Brain microvascular endothelial cell (primary cell): ENCODE measurements at regions not wholly inside any gene's neighbourhood (a gene's known extent, or its start where the extent isn't known, plus 50 kb on each side); places are given as distances from the start of the nearest gene placed in this dataset.
A peak's percentile ranks its signal among the peaks of the same experiment; 100 is the strongest.
"Not testable (repeated sequence)": the region's sequence is repeated elsewhere in the genome, so short reads cannot be mapped to it uniquely, and the experiment has no call there.

Source experiments
- DNase-seq: peaks from one replicate; pipeline ENCODE4 v3.0.0-alpha.2; 2020
- H3K27ac ChIP-seq: fragments of 250-450 bp; sonication (Bioruptor Pico); 2 replicates; pipeline ENCODE4 v1.5.1; 2020; ENCODE audit warnings: mild to moderate bottlenecking, moderate library complexity
- H3K27me3 ChIP-seq: fragments of 250-450 bp; sonication (Bioruptor Pico); replicated peaks from 2 replicates; pipeline ENCODE4 v1.5.1; 2020; ENCODE audit warnings: mild to moderate bottlenecking
- H3K36me3 ChIP-seq: fragments of 250-450 bp; sonication (Bioruptor Pico); replicated peaks from 2 replicates; pipeline ENCODE4 v1.5.1; 2020; ENCODE audit warnings: mild to moderate bottlenecking
- H3K4me3 ChIP-seq: 2 replicates; pipeline ENCODE4 v1.5.1; 2011; ENCODE audit warnings: low read depth, mild to moderate bottlenecking, control low read depth, low read length, moderate library complexity
- in situ Hi-C: cut with HindIII; loops from 2 replicates; pipeline ENCODE4 v1.10.0; 2017; ENCODE audit warnings: low sequenced_read_pairs, low pct_ligation_motif_present
- TF ChIP-seq, protein P1 (sequence below): IDR thresholded peaks from 2 replicates; pipeline ENCODE4 v1.5.1; 2011; ENCODE audit warnings: low read depth, mild to moderate bottlenecking, moderate library complexity, low read length, control low read depth, inconsistent platforms; ENCODE audit errors: missing control alignments

DNA sequence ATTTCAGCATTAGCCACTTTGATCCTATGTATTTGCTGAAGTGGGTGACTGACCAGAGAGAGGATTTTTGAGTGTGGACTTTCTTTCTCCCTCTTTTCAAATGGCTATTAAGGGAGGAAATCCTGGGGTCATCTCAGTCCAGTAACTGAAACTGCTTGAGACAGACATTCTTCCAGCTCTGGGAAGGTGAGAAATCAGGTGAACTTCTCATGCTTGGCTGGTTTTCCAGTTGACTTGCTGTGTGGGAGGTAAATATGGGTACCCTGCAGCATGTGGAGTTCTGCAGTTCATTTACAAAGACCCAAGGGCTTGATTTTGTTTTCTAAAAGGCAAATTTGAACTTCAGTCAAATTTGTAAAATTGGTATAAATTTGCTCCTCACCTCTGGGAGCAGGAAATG is 461.1 kb upstream of the TBL1XR1 start:
- no peak for DNase-seq
- Histone ChIP-seq H3K36me3 (no peaks in the 10 kb centered on the region), H3K27me3 (no peaks in the 10 kb centered on the region), H3K27ac (no peak overlapping the region), H3K4me3 (no peak overlapping the region)
- TF ChIP-seq, protein P1, sequence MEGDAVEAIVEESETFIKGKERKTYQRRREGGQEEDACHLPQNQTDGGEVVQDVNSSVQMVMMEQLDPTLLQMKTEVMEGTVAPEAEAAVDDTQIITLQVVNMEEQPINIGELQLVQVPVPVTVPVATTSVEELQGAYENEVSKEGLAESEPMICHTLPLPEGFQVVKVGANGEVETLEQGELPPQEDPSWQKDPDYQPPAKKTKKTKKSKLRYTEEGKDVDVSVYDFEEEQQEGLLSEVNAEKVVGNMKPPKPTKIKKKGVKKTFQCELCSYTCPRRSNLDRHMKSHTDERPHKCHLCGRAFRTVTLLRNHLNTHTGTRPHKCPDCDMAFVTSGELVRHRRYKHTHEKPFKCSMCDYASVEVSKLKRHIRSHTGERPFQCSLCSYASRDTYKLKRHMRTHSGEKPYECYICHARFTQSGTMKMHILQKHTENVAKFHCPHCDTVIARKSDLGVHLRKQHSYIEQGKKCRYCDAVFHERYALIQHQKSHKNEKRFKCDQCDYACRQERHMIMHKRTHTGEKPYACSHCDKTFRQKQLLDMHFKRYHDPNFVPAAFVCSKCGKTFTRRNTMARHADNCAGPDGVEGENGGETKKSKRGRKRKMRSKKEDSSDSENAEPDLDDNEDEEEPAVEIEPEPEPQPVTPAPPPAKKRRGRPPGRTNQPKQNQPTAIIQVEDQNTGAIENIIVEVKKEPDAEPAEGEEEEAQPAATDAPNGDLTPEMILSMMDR, result no peak
- in situ Hi-C loops, result no loop called here

DNA sequence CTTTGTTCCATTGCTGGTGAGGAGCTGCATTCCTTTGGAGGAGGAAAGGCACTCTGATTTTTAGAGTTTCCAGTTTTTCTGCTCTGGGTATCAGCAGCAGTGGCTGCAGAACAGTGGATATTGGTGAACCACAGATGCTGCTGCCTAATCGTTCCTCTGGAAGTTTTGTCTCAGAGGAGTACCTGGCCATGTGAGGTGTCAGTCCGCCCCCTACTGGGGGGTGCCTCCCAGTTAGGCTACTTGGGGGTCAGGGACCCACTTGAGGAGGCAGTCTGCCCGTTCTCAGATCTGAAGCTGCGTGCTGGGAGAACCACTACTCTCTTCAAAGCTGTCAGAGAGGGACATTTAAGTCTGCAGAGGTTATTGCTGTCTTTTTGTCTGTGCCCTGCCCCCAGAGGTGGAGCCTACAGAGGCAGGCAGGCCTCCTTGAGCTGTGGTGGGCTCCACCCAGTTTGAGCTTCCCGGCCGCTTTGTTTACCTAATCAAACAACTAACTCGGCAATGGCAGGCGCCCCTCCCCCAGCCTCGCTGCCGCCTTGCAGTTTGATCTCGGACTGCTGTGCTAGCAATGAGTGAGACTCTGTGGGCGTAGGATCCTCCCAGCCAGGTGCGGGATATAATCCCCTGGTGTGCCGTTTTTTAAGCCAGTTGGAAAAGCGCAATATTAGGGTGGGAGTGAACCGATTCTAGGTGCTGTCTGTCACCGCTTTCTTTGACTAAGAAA is 467.3 kb upstream of the TBL1XR1 start:
- H3K27ac ChIP-seq, in situ Hi-C loops, H3K27me3 ChIP-seq, H3K36me3 ChIP-seq, H3K4me3 ChIP-seq, DNase-seq: not testable (repeated sequence)

DNA sequence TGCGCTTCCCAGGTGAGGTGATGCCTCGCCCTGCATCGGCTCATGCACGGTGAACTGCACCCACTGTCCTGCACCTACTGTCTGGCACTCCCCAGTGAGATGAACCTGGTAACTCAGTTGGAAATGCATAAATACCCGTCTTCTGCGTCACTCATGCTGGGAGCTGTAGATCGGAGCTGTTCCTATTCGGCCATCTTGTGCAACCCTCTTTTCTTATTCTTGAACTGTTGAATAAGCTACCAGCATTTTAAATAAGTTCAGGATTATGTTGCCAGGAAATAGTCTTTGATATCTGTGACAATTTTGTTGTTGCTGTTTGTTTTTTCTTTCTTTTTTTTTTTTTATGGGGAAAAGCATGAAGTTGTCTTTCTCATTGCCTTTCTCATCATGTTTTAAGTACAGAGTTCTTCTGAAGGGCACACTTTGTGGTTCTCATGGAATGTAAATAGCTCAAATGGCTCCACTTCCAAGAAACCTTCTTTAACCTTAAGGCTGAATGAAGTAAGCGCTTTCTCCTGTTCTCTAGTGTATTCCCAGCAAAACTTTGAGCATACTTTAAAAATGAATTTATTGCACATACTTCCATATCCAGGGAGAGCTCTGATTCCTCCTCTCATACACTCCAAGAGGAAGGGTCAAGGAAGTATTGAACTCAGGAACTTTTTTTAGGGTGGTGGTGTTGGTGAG is 468.0 kb upstream of the TBL1XR1 start:
- no peak for DNase-seq
- H3K4me3 ChIP-seq, result no peak overlapping the region
- in situ Hi-C loops, result no loop called here
- no peaks in the 10 kb centered on the region for H3K36me3 ChIP-seq
- H3K27ac ChIP-seq, result no peak overlapping the region
- TF ChIP-seq, protein P1, result no peak
- no peaks in the 10 kb centered on the region for H3K27me3 ChIP-seq

DNA sequence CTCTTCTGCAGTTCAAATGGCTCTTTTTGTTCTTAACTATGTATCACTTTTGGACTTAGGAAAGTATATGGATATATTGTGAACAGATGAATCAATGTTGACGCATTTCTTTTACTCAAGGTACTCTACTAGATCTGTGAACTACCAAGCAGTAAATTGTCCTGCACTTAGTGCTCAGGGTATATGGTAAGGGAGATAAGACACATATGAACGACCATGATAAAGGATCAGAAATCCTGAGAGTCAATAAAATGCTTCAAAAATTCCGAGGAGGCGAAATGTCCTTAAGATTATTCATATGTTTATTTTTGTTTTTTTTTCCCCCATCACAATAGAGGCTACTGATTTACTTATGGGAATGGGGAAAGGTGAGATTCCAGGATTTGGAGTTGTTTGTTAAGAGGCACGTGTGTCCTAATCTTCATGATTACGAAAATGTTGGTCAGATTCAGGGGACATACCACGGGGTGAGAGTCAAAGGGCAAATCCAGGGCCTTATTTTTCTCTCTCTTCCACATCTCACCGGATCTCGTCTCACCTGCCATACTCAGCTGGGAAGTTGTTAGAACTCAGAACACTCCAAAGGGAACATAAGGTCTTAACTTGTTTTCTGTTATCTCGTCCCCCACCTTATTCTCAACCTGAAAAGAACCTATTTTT is 475.1 kb upstream of the TBL1XR1 start:
- TF ChIP-seq, protein P1, result no peak
- in situ Hi-C loops, result no loop called here
- Histone ChIP-seq H3K4me3 (no peak overlapping the region), H3K27me3 (no peaks in the 10 kb centered on the region), H3K36me3 (no peaks in the 10 kb centered on the region), H3K27ac (no peak overlapping the region)
- DNase-seq, result no peak

DNA sequence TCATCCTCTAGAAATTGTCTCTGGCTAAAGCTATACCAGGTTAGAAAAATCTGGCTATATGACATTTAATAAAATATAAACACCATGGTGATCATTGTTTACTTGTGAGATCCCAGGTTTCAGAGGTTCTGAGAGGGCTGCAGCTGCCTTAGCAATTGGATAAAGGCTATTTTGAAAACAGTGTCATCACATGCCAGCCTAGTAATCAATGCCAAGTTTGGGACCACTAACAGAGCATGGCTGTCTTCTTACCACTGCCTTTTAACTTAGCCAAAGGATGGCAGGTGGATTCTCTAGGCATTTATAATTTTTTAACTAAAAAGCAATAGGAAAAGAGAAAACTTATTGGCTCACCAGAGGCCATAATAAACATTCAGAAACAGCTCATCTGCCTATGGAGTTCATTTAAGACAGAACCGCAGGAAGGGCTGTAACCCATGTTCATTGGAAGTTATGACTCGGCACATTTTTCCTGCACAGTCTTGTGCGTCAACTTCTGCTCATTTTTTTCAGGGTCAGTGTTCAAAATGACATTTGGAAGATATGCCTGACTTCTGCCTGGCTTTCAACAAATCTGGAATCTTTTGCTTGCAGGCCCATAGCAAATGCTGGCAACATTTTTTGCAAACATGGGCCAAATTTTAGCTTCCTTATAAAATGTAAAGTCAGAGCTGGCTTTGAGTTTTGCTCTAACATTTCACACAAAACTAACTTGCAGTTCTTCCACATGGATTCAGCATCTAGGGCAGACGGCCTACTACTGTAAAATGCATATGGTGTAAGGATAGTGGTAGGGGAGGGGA is 476.0 kb upstream of the TBL1XR1 start:
- no peaks in the 10 kb centered on the region for H3K27me3 ChIP-seq
- H3K36me3 ChIP-seq, result no peaks in the 10 kb centered on the region
- TF ChIP-seq, protein P1, result no peak
- DNase-seq, result peak; percentile 86
- in situ Hi-C loops, result no loop called here
- no peak overlapping the region for H3K4me3 ChIP-seq
- peak overlapping the region; percentile 28 for H3K27ac ChIP-seq

DNA sequence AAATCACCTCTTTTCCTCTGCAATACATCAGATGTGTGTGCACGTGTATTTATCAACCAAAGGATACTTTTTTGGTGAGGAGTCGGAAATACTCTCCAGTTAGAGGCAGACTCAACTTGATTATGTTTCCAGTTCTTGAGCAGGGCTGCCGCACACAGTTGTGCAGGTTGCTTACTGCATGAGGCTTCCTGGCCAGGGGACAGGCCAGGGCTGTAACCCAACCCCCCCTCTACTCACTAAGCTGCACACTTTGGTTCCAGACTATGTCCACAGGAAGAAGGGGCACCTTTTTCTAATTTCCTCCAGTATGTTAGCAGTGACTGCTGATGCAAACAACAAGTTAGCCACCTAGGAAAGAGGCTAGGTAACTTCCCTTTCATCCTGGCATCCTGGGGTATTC is 476.9 kb upstream of the TBL1XR1 start:
- TF ChIP-seq, protein P1, result no peak
- in situ Hi-C loops, result no loop called here
- H3K36me3 ChIP-seq, result no peaks in the 10 kb centered on the region
- H3K4me3 ChIP-seq, result no peak overlapping the region
- H3K27ac ChIP-seq, result no peak overlapping the region
- H3K27me3 ChIP-seq, result no peaks in the 10 kb centered on the region
- DNase-seq, result no peak
